ENCODE measurements at regions not wholly inside any gene's neighbourhood (a gene's known extent, or its start where the extent isn't known, plus 50 kb on each side); places are given as distances from the start of the nearest gene placed in this dataset.

DNA sequence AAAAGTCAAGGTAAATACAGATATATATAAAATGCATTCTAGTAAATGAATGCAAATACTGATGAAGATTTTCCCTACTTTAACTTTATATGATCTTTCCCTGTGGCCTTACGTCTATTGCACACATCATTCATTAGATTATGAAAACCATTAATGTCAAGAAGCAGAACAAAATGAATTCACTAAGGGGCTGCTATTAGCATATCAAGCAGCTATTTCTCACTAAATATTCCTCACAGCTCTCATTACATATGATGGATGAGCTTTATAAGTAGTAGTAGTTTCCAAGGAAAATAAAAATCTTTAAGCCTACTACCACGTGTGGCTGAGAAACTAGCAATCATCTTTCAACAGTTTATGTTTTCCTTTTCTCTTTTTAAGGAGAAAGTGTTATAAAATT is 702.8 kb upstream of the SLC39A10 start:
- ChIA-PET CTCF (no interaction called here), POLR2A (no interaction called here)
- Histone ChIP-seq H3K36me3 (ENCODE audit: control insufficient read depth in 2 of 2, insufficient read depth in 1 of 2, low read length in 2 of 2) (no peaks in the 10 kb centered on the region), H3K27ac (ENCODE audit: extremely low read depth, low read depth, low read length) (no peak overlapping the region), H3K4me3 (ENCODE audit: low read depth, low read length) (no peak overlapping the region), H3K9me3 (ENCODE audit: control insufficient read depth, insufficient read depth, low read depth, low read length) (no peaks in the 10 kb centered on the region), H3K4me1 (ENCODE audit: control insufficient read depth, insufficient read depth, low read length) (no peaks in the 10 kb centered on the region)
- no peak for TF ChIP-seq ZNF768 (tag by site-specific recombination; IDR thresholded peaks at IDR 0.05)

DNA sequence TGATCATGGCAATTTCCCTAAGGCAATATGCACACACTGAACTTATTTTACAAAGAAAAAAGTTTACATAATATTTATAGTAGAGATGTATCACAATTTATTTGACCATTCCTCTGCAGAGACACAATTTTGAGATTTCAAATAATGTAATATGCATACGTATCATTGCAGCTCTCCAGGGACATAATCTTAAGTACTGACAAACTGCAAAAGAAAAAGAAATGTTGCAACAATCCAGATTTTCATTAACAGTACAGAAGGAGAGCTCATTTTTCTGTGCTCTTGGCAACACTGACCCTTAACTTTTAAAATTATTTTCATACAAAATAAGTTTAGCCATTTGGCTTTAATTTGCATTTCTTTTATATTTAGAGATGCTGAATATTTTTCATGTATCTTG is 710.2 kb upstream of the SLC39A10 start:
- Histone ChIP-seq H3K27ac (ENCODE audit: extremely low read depth, low read depth, low read length) (no peak overlapping the region), H3K4me1 (ENCODE audit: control insufficient read depth, insufficient read depth, low read length) (no peaks in the 10 kb centered on the region), H3K36me3 (ENCODE audit: control insufficient read depth in 2 of 2, insufficient read depth in 1 of 2, low read length in 2 of 2) (no peaks in the 10 kb centered on the region), H3K9me3 (ENCODE audit: control insufficient read depth, insufficient read depth, low read depth, low read length) (no peaks in the 10 kb centered on the region), H3K4me3 (ENCODE audit: low read depth, low read length) (no peak overlapping the region)
- TF ChIP-seq, protein P1, sequence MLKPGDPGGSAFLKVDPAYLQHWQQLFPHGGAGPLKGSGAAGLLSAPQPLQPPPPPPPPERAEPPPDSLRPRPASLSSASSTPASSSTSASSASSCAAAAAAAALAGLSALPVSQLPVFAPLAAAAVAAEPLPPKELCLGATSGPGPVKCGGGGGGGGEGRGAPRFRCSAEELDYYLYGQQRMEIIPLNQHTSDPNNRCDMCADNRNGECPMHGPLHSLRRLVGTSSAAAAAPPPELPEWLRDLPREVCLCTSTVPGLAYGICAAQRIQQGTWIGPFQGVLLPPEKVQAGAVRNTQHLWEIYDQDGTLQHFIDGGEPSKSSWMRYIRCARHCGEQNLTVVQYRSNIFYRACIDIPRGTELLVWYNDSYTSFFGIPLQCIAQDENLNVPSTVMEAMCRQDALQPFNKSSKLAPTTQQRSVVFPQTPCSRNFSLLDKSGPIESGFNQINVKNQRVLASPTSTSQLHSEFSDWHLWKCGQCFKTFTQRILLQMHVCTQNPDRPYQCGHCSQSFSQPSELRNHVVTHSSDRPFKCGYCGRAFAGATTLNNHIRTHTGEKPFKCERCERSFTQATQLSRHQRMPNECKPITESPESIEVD (tag by site-specific recombination; IDR thresholded peaks at IDR 0.05) = no peak
- TF ChIP-seq MYNN (tag by site-specific recombination; IDR thresholded peaks at IDR 0.05; ENCODE audit: borderline replicate concordance) (no peak), KLF16 (tag by site-specific recombination; IDR thresholded peaks at IDR 0.05) (no peak)
- POLR2A ChIA-PET = no interaction called here
- CTCF ChIA-PET = no interaction called here

DNA sequence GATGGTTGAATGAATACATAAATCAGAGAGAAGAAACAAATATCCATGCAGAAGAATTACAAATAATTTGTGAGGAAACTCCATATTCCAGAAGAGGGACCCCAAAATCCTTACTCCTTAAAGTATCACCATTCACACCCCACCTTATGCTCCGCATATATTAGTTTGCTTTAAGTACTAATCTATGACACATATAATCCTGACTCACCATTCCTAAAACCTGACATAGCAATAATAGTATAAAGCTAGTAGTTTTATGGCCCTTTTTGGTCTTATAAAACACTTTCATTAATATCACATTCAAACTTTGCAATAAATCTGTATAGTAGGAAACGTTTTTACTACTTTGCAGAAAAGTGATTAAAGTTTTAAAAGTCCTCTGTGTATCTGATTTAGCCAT is 719.0 kb upstream of the SLC39A10 start:
- CTCF ChIA-PET = no interaction called here
- POLR2A ChIA-PET = no interaction called here
- Histone ChIP-seq H3K4me3 (ENCODE audit: low read depth, low read length) (no peak overlapping the region), H3K27ac (ENCODE audit: extremely low read depth, low read depth, low read length) (no peak overlapping the region), H3K36me3 (ENCODE audit: control insufficient read depth in 2 of 2, insufficient read depth in 1 of 2, low read length in 2 of 2) (no peaks in the 10 kb centered on the region), H3K4me1 (ENCODE audit: control insufficient read depth, insufficient read depth, low read length) (no peaks in the 10 kb centered on the region), H3K9me3 (ENCODE audit: control insufficient read depth, insufficient read depth, low read depth, low read length) (no peaks in the 10 kb centered on the region)
- no peak for TF ChIP-seq HOXA7 (CRISPR knock-in tag; IDR thresholded peaks at IDR 0.05; ENCODE audit: borderline replicate concordance)
- TF ChIP-seq, protein P2, sequence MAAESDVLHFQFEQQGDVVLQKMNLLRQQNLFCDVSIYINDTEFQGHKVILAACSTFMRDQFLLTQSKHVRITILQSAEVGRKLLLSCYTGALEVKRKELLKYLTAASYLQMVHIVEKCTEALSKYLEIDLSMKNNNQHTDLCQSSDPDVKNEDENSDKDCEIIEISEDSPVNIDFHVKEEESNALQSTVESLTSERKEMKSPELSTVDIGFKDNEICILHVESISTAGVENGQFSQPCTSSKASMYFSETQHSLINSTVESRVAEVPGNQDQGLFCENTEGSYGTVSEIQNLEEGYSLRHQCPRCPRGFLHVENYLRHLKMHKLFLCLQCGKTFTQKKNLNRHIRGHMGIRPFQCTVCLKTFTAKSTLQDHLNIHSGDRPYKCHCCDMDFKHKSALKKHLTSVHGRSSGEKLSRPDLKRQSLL (tag by site-specific recombination; IDR thresholded peaks at IDR 0.05) = no peak
- no peak for TF ChIP-seq ZNF571 (tag by site-specific recombination; IDR thresholded peaks at IDR 0.05)
- TF ChIP-seq ZNF112 (tag by site-specific recombination; IDR thresholded peaks at IDR 0.05) = no peak
- TF ChIP-seq ZFP69B (tag by site-specific recombination; IDR thresholded peaks at IDR 0.05) = no peak
- TF ChIP-seq SETDB1 (IDR thresholded peaks at IDR 0.05; ENCODE audit: insufficient read length, low read length) = no peak
- TF ChIP-seq ZSCAN30 (tag by site-specific recombination; IDR thresholded peaks at IDR 0.05) = no peak
- TF ChIP-seq ZNF521 (tag by site-specific recombination; IDR thresholded peaks at IDR 0.05) = no peak
- no peak for TF ChIP-seq MZF1 (tag by site-specific recombination; IDR thresholded peaks at IDR 0.05; ENCODE audit: borderline replicate concordance)
- TF ChIP-seq ZNF335 (tag by site-specific recombination; conservative IDR thresholded peaks at IDR 0.05) = no peak
- TF ChIP-seq, protein P3, sequence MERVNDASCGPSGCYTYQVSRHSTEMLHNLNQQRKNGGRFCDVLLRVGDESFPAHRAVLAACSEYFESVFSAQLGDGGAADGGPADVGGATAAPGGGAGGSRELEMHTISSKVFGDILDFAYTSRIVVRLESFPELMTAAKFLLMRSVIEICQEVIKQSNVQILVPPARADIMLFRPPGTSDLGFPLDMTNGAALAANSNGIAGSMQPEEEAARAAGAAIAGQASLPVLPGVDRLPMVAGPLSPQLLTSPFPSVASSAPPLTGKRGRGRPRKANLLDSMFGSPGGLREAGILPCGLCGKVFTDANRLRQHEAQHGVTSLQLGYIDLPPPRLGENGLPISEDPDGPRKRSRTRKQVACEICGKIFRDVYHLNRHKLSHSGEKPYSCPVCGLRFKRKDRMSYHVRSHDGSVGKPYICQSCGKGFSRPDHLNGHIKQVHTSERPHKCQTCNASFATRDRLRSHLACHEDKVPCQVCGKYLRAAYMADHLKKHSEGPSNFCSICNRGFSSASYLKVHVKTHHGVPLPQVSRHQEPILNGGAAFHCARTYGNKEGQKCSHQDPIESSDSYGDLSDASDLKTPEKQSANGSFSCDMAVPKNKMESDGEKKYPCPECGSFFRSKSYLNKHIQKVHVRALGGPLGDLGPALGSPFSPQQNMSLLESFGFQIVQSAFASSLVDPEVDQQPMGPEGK (tag by site-specific recombination; IDR thresholded peaks at IDR 0.05) = no peak
- TF ChIP-seq ZNF585B (tag by site-specific recombination; IDR thresholded peaks at IDR 0.05) = no peak
- TF ChIP-seq, protein P4, sequence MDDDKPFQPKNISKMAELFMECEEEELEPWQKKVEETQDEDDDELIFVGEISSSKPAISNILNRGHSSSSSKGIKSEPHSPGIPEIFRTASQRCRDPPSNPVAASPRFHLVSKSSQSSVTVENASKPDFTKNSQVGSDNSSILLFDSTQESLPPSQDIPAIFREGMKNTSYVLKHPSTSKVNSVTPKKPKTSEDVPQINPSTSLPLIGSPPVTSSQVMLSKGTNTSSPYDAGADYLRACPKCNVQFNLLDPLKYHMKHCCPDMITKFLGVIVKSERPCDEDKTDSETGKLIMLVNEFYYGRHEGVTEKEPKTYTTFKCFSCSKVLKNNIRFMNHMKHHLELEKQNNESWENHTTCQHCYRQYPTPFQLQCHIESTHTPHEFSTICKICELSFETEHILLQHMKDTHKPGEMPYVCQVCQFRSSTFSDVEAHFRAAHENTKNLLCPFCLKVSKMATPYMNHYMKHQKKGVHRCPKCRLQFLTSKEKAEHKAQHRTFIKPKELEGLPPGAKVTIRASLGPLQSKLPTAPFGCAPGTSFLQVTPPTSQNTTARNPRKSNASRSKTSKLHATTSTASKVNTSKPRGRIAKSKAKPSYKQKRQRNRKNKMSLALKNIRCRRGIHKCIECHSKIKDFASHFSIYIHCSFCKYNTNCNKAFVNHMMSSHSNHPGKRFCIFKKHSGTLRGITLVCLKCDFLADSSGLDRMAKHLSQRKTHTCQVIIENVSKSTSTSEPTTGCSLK (tag by site-specific recombination; IDR thresholded peaks at IDR 0.05) = no peak
- no peak for TF ChIP-seq ZNF544 (tag by site-specific recombination; IDR thresholded peaks at IDR 0.05)
- TF ChIP-seq, protein P5, sequence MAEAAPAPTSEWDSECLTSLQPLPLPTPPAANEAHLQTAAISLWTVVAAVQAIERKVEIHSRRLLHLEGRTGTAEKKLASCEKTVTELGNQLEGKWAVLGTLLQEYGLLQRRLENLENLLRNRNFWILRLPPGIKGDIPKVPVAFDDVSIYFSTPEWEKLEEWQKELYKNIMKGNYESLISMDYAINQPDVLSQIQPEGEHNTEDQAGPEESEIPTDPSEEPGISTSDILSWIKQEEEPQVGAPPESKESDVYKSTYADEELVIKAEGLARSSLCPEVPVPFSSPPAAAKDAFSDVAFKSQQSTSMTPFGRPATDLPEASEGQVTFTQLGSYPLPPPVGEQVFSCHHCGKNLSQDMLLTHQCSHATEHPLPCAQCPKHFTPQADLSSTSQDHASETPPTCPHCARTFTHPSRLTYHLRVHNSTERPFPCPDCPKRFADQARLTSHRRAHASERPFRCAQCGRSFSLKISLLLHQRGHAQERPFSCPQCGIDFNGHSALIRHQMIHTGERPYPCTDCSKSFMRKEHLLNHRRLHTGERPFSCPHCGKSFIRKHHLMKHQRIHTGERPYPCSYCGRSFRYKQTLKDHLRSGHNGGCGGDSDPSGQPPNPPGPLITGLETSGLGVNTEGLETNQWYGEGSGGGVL (tag by site-specific recombination; IDR thresholded peaks at IDR 0.05) = no peak
- TF ChIP-seq ZNF146 (tag by site-specific recombination; IDR thresholded peaks at IDR 0.05) = no peak
- no peak for TF ChIP-seq ZNF416 (tag by site-specific recombination; IDR thresholded peaks at IDR 0.05)
- no peak for TF ChIP-seq ZNF24 (tag by site-specific recombination; IDR thresholded peaks at IDR 0.05)
- no peak for TF ChIP-seq ZNF48 (tag by site-specific recombination; IDR thresholded peaks at IDR 0.05)
